Neural cell (in vitro differentiated cells): ENCODE measurements at regions not wholly inside any gene's neighbourhood (a gene's known extent, or its start where the extent isn't known, plus 50 kb on each side); places are given as distances from the start of the nearest gene placed in this dataset.

Experiments used
- H2AFZ ChIP-seq: fragments of 200-600, 300-800 bp; sonication (generic), shearing (Covaris generic); 2 replicates; pipeline ENCODE4 v1.6.0; 2014; ENCODE audit warnings: low read depth, mild to moderate bottlenecking, antibody characterized with exemption, low read length, moderate library complexity
- H3F3A ChIP-seq: fragments of 200-600 bp; shearing (Covaris generic); 2 replicates; pipeline ENCODE4 v1.6.1; 2016; ENCODE audit warnings: mild to moderate bottlenecking, moderate library complexity, mixed read lengths, antibody characterized with exemption, low read length; ENCODE audit not compliant: insufficient read depth, poor library complexity, severe bottlenecking
- H3K27ac ChIP-seq: fragments of 200-600, 300-800 bp; sonication (generic), shearing (Covaris generic); 2 replicates; pipeline ENCODE4 v1.5.1; 2014; ENCODE audit warnings: mild to moderate bottlenecking, low read length, moderate library complexity
- H3K27me3 ChIP-seq: fragments of 300-800, 200-600 bp; sonication (generic), shearing (Covaris generic); 2 replicates; pipeline ENCODE4 v1.6.0; 2014; ENCODE audit warnings: mild to moderate bottlenecking, low read depth, low read length, moderate library complexity; ENCODE audit not compliant: insufficient read depth
- H3K36me3 ChIP-seq: fragments of 300-800, 200-600 bp; sonication (generic), shearing (Covaris generic); 2 replicates; pipeline ENCODE4 v1.5.1; 2014; ENCODE audit warnings: mild to moderate bottlenecking, antibody characterized with exemption, low read length, moderate library complexity; ENCODE audit not compliant: insufficient read depth
- H3K4me2 ChIP-seq: fragments of 300-800, 200-600 bp; sonication (generic), shearing (Covaris generic); 2 replicates; pipeline ENCODE4 v1.6.0; 2014; ENCODE audit warnings: mild to moderate bottlenecking, low read length
- H3K4me3 ChIP-seq: fragments of 300-800, 200-600 bp; sonication (generic), shearing (Covaris generic); 2 replicates; pipeline ENCODE4 v1.5.1; 2014; ENCODE audit warnings: mild to moderate bottlenecking, low read length, moderate library complexity
- H3K79me2 ChIP-seq: fragments of 200-600 bp; shearing (Covaris generic); replicated peaks from 2 replicates; pipeline ENCODE4 v1.6.0; 2014; ENCODE audit warnings: mild to moderate bottlenecking, low read length, moderate library complexity; ENCODE audit not compliant: insufficient read depth
- H3K9ac ChIP-seq: fragments of 300-800, 200-600 bp; sonication (generic), shearing (Covaris generic); 2 replicates; pipeline ENCODE4 v1.6.1; 2016; ENCODE audit warnings: mild to moderate bottlenecking, low read length, mixed read lengths
- H3K9me2 ChIP-seq: fragments of 200-600 bp; shearing (Covaris generic); 2 replicates; pipeline ENCODE4 v1.6.1; 2016; ENCODE audit warnings: mild to moderate bottlenecking, low read length, mixed read lengths; ENCODE audit not compliant: insufficient read depth
- H3K9me3 ChIP-seq: fragments of 200-600, 300-800 bp; sonication (generic), shearing (Covaris generic); 2 replicates; pipeline ENCODE4 v1.6.1; 2016; ENCODE audit warnings: mild to moderate bottlenecking, mixed run types, low read length, moderate library complexity, mixed read lengths
- H4K20me1 ChIP-seq: fragments of 200-600 bp; shearing (Covaris generic); 2 replicates; pipeline ENCODE4 v1.6.1; 2016; ENCODE audit warnings: mild to moderate bottlenecking, mixed run types; ENCODE audit not compliant: insufficient read depth
- EP300 ChIP-seq: fragments of 450-650 bp; conservative IDR thresholded peaks from 2 replicates; pipeline ENCODE4 v1.6.1; 2014; ENCODE audit warnings: antibody characterized with exemption, mild to moderate bottlenecking, moderate library complexity; ENCODE audit not compliant: poor library complexity, severe bottlenecking
- EZH2 ChIP-seq: fragments of 200-600, 300-800 bp; shearing (Covaris generic), sonication (generic); IDR thresholded peaks from 2 replicates; pipeline ENCODE4 v1.6.1; 2014; ENCODE audit warnings: antibody characterized with exemption, low read length, borderline replicate concordance, mild to moderate bottlenecking; ENCODE audit not compliant: insufficient read depth, poor library complexity, severe bottlenecking
- MXI1 ChIP-seq: fragments of 450-650 bp; conservative IDR thresholded peaks from 2 replicates; pipeline ENCODE4 v1.6.1; 2014; ENCODE audit warnings: antibody characterized with exemption, mild to moderate bottlenecking; ENCODE audit not compliant: poor library complexity, severe bottlenecking
- POLR2AphosphoS5 ChIP-seq: IDR thresholded peaks from 2 replicates; pipeline ENCODE4 v1.6.1; 2012
- RAD21 ChIP-seq: fragments of 450-650 bp; conservative IDR thresholded peaks from 2 replicates; pipeline ENCODE4 v1.6.1; 2014; ENCODE audit warnings: antibody characterized with exemption, mild to moderate bottlenecking, moderate library complexity
- SMC3 ChIP-seq: fragments of 450-650 bp; conservative IDR thresholded peaks from 2 replicates; pipeline ENCODE4 v1.6.1; 2014; ENCODE audit warnings: antibody characterized with exemption, mild to moderate bottlenecking, moderate library complexity; ENCODE audit not compliant: poor library complexity
- TAF1 ChIP-seq: IDR thresholded peaks from 2 replicates; pipeline ENCODE4 v1.6.1; 2012; ENCODE audit warnings: low read depth
- TF ChIP-seq, protein P1 (sequence below): fragments of 450-650 bp; IDR thresholded peaks from 2 replicates; pipeline ENCODE4 v1.5.1; 2014; ENCODE audit warnings: antibody characterized with exemption, mild to moderate bottlenecking, moderate library complexity; ENCODE audit not compliant: poor library complexity, severe bottlenecking
- TF ChIP-seq, protein P2 (sequence below): IDR thresholded peaks from 2 replicates; pipeline ENCODE4 v1.6.1; 2012; ENCODE audit warnings: borderline replicate concordance

DNA sequence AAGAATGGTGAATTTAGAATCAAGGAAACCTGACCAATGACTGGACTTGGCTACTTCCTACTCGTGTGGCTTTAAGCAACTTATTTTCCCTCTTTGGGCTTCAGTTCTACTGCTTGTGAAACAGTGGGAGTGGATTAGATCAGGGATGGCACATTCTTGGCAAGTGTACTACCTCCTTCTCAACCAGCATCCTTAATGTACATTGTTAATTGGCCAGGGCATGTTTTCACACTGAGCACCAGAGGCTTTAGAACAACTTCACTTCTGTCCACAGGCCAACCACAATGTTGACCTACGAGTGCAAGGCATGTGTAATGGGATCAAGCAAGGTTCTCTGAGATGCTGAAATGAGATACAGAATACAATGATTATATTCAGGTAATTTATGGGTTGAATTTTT is 315.3 kb downstream of the ADRA2A start:
- no peaks in the 10 kb centered on the region for H4K20me1 ChIP-seq

DNA sequence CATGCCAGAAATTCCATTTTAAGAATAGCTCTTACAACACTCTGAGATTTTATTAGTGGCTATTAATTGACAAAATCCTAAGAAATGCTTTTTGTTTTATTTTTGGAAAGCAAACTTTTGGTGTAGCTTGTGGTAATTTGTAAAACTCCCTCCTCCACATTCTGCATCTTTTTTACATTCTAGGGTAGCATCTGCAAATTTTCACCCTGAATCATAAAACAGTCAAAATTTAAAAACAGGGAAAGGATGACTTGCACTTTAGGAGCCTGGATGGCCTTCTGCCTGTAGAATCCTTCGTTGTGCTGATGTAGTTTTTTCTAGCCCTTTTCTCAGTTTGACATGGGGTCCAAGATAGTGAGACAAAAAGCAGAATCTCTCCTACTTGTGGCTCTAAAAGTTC is 316.1 kb downstream of the ADRA2A start:
- no peak overlapping the region for H3K27ac ChIP-seq
- H3K9ac ChIP-seq = no peak overlapping the region
- H3K4me3 ChIP-seq = no peak overlapping the region
- no peaks in the 10 kb centered on the region for H3K9me2 ChIP-seq
- no peaks in the 10 kb centered on the region for H3K9me3 ChIP-seq
- H2AFZ ChIP-seq = no peak overlapping the region
- no peaks in the 10 kb centered on the region for H4K20me1 ChIP-seq
- TF ChIP-seq EP300 (no peak), MXI1 (no peak), POLR2AphosphoS5 (no peak), TAF1 (no peak), SMC3 (no peak), RAD21 (no peak), EZH2 (no peak)
- TF ChIP-seq, protein P1, sequence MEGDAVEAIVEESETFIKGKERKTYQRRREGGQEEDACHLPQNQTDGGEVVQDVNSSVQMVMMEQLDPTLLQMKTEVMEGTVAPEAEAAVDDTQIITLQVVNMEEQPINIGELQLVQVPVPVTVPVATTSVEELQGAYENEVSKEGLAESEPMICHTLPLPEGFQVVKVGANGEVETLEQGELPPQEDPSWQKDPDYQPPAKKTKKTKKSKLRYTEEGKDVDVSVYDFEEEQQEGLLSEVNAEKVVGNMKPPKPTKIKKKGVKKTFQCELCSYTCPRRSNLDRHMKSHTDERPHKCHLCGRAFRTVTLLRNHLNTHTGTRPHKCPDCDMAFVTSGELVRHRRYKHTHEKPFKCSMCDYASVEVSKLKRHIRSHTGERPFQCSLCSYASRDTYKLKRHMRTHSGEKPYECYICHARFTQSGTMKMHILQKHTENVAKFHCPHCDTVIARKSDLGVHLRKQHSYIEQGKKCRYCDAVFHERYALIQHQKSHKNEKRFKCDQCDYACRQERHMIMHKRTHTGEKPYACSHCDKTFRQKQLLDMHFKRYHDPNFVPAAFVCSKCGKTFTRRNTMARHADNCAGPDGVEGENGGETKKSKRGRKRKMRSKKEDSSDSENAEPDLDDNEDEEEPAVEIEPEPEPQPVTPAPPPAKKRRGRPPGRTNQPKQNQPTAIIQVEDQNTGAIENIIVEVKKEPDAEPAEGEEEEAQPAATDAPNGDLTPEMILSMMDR = no peak
- TF ChIP-seq, protein P2, sequence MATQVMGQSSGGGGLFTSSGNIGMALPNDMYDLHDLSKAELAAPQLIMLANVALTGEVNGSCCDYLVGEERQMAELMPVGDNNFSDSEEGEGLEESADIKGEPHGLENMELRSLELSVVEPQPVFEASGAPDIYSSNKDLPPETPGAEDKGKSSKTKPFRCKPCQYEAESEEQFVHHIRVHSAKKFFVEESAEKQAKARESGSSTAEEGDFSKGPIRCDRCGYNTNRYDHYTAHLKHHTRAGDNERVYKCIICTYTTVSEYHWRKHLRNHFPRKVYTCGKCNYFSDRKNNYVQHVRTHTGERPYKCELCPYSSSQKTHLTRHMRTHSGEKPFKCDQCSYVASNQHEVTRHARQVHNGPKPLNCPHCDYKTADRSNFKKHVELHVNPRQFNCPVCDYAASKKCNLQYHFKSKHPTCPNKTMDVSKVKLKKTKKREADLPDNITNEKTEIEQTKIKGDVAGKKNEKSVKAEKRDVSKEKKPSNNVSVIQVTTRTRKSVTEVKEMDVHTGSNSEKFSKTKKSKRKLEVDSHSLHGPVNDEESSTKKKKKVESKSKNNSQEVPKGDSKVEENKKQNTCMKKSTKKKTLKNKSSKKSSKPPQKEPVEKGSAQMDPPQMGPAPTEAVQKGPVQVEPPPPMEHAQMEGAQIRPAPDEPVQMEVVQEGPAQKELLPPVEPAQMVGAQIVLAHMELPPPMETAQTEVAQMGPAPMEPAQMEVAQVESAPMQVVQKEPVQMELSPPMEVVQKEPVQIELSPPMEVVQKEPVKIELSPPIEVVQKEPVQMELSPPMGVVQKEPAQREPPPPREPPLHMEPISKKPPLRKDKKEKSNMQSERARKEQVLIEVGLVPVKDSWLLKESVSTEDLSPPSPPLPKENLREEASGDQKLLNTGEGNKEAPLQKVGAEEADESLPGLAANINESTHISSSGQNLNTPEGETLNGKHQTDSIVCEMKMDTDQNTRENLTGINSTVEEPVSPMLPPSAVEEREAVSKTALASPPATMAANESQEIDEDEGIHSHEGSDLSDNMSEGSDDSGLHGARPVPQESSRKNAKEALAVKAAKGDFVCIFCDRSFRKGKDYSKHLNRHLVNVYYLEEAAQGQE = no peak
- H3K36me3 ChIP-seq = no peaks in the 10 kb centered on the region
- H3K27me3 ChIP-seq = no peaks in the 10 kb centered on the region
- H3K4me2 ChIP-seq = no peak overlapping the region
- H3F3A ChIP-seq = no peaks in the 10 kb centered on the region
- H3K79me2 ChIP-seq = no peaks in the 10 kb centered on the region

More for the DNA sequence above, 315.3 kb downstream of the ADRA2A start:
- no peak overlapping the region for H3K4me3 ChIP-seq
- H3K79me2 ChIP-seq = no peaks in the 10 kb centered on the region
- TF ChIP-seq TAF1 = no peak
- no peak for TF ChIP-seq SMC3
- no peak for TF ChIP-seq EP300
- no peak for TF ChIP-seq EZH2
- TF ChIP-seq, protein P2 = no peak
- TF ChIP-seq POLR2AphosphoS5 = no peak
- TF ChIP-seq RAD21 = no peak
- TF ChIP-seq, protein P1 = no peak
- no peak for TF ChIP-seq MXI1
- no peaks in the 10 kb centered on the region for H3K36me3 ChIP-seq
- H3K9ac ChIP-seq = no peak overlapping the region
- H3F3A ChIP-seq = no peaks in the 10 kb centered on the region
- H2AFZ ChIP-seq = no peak overlapping the region
- H3K27me3 ChIP-seq = no peaks in the 10 kb centered on the region
- H3K9me3 ChIP-seq = no peaks in the 10 kb centered on the region
- no peak overlapping the region for H3K4me2 ChIP-seq
- H3K9me2 ChIP-seq = no peaks in the 10 kb centered on the region
- no peak overlapping the region for H3K27ac ChIP-seq
